NOMO-1 treated with dmso at 0.1 percent for 144 hours (cell line): ENCODE measurements at regions not wholly inside any gene's neighbourhood (a gene's known extent, or its start where the extent isn't known, plus 50 kb on each side); places are given as distances from the start of the nearest gene placed in this dataset.

ENCODE experiments used
- DNase-seq: peaks from one replicate; lab custom pipeline; 2025; ENCODE audit not compliant: unreplicated experiment; lab: John Stamatoyannopoulos, UW

DNA sequence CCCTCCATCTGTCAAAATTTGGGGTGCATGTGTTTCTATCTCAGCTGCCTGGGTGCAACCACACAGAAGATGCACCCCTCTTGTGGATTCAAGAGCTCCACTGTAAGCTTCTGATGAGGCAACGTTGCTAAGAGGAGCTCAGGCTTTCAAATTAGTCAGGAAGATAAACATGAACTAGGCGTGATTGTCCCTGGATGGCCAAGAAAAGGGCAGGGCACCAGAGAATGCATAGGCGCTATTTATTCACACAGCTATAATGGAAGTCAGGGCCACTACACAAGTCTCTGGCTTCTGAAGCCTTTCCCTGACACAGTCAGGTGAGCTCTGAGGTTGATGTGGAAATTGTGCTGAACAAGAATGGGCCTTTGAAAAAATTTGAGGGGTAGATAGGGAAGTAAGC, 1466.0 kb upstream of the CELF4 start:
- no peak for DNase-seq

DNA sequence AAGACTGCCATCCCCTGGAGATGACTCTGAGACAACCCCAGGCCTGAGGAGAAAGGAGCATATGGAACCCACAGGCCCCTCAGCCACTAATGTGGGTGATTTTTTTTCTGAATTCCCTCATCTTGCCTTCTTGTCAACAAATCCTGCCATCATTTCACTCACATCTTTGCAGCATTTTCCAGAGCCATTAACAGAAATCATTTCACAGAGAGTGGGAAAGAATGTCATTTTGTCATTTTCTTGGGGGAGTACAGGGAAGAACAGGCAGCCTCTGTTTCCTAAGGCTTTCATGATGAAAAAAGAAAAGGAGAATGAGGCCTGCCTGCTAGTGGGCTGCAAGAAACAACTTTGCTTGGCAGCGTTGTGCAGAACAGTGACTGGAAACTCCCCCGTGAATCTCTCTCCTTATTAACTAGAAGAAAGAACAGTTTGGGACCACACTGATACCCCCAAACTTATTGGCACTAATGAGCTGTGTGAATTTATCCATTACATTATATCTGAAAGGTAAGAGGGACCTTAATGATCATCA, 1464.6 kb upstream of the CELF4 start:
- no peak for DNase-seq

DNA sequence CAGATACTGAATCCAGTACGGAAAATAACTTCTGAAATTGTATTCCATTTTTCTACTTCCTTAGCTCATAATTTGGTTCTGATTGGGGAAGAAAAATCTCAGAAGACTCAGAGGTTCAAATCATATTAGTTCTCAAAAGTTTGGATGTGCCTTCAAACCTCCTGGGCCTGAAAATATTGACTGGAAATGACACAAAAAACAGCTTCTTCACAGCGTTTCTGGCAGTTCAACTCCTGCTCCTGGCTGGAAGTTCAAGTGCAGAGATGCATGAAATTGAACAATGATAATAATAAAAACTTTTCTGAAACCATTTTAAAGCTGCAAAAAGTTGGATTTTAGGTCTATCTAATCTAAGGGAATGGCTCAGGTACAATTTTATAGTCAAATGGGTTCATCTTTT, 1459.9 kb upstream of the CELF4 start:
- DNase-seq, result no peak

DNA sequence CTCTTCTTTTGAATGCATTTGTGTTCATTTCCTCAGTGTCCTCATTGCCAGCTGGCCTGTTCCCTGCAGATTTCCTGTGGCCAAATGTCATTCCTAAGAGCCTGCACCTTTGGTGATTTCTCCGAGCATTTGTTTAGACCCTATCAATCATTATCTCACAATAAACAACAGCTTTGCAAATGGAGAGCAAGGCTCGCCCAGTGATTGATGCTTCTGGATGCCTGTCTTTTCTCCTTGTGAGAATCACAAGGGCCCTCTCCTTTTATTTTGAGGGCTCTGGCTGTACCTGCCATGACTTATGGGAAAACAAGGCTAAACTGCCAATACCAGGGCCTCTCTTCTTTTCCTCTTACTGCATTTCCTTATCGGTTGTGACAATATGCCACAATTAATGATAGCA, 1454.4 kb upstream of the CELF4 start:
- no peak for DNase-seq

DNA sequence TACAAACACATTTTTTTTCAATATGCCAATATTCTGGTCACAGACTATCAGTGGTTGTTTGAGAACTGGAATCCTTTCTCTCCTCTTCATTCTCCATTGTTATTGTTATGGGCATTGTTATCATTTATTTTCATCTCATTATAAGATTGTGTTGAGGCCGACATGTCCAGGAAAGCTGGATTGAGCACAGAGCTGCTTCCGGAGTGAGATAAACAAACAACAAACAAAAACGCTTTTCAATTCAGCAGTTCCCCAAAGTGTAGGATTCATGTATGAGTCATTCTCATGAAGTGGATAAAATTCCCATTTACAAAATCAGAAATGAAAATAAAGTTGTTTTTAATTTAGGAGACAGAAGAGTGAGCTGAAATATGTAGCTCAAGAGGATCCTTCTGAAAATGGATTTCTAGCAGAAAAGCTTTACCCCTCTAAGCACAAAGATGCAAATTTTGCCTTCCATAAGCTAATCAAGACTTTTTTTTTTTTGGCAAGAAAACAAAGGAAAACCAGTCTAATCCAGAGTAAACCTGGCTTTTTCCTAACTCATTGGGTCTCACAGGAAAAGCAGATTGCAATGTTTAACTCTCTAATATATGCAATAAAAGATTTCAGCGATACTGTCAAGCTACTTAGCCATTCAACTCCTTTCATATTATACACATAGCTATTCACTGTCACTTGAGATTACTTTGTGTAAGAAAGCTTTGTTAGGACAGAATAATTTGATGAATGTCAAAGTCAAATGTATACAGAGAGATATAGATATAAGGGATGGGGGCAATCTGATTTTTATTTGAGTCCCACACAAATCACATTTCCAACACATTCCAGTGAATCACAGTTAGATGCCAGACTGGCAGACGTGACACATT, 1441.7 kb upstream of the CELF4 start:
- no peak for DNase-seq

DNA sequence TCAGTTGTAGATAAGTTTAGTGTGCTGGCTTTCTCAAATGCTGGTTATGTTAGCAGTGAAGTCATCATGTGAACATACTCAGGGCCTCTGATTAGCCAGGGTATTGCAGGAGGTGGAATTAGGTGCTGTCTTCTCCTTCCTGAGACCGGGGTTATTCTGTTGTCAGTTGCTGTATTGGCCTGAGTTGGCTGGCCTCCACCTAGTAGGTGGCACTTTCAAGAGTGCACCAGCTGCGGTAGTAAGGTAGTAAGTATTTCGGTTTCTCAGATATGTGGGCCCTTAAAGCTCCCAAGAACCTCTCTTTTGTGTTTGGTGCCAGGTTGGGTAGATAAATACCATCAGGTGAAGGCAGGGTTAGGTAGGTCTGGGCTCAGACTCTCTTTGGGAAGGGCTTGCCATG, 1430.5 kb upstream of the CELF4 start:
- DNase-seq, result no peak

DNA sequence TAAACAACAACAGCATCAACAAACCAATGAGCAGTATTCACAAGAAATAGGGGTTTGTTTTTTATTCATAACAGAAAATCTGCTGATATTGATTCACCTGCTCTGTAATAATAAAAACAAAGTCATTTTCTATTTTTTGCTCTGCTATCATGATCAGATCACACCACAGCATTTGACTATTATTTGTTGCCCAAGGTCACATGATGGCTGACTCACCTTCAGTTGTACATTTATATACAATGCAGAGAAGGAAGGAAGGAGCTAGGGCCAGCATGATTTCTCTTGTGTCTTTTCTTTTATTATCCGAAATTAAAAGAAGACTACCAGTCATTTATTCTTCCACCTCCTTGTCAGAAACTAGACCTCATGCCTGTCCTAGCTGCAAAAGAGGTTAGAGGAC, 1427.7 kb upstream of the CELF4 start:
- no peak for DNase-seq

DNA sequence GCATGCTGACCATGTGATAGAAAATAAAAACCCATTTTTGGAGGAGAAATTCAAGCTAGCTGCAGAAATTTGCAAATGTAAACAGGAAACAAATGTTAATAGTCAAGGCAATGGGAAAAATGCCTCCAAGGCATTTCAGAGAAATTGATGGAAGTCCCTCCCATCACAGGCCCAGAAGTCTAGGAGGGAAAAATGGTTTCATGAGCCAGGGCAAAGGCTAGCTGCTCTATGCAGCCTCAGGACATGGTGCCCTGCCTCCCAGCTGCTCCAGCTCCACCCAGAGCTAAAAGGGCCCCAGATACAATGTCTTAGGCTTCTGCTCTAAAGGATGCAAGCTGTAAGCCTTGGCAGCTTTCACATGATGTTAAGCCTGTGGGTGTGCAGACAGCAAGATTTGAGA, 1419.4 kb upstream of the CELF4 start:
- DNase-seq, result no peak

DNA sequence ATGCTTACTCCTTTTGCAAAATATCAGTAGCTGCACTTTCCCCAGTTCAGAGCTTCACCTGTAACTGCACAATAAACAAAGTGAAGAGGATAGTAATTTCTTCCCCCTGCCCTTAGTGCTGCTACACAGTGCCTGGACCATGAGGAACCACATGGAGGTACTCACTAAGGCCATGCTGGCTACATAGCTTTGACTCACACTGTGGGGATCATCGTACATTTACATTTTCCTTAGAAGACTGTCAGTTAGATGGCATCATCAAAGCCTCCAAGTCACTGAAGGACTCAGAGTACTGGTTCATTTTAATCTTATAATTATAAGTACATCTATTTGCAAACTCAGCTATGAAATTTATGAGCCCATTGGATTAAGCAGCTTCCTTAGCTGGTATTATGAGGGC, 1416.5 kb upstream of the CELF4 start:
- no peak for DNase-seq

DNA sequence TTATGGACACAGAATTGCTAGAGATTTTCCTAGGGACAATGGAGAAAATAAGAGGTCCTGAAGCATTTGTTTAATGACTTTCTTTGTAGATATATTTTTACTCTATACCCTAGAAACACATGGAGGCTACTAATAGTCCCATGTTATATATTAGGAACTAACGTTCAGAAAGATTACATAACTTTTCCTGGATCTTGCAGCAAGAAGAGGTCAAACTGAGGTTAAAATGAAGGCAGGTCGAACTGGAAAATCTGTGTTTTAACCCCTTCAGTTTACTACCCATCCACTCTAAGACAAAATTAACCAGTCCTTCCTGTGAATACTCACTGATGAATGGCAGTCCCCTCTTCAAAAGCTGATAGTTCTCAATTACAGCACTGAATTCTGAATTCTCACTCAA, 1415.8 kb upstream of the CELF4 start:
- DNase-seq, result no peak

DNA sequence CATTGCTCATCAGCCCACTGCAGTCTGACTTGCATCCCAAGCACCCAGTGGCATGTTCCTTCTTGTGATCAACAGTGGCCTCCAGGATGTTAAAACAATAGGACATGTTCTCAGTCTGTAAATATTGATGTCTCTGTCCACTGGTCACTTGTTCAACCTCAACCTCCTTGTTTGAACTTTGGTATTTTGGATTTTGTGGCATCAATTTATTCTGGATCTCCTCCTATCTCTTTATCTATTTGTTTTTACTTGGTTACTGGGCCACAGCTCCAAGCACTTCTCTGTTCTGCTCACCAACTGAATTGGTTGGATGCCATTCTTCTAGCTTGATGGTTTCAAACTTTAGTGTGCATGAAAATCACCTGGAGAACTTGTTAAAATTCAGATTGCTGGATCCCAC, 1414.8 kb upstream of the CELF4 start:
- no peak for DNase-seq

DNA sequence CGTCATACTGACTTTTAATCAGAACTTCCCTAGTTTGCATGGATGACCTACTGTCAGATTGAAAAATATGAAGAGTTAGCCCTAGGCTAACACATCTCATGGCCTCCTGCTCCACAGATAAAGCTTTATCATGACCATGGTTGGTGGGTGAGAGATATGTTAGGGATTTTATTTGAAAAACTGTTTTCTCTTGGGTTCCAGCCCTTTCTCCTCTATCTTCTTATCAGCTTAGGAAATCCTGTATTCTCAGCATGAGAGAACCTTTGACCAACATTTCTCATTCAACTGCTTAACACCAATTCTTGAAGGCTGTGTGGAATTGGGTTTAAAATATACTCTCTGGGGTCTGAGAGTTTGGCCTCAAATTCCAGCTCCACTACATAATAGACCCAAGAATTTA, 1407.0 kb upstream of the CELF4 start:
- no peak for DNase-seq

DNA sequence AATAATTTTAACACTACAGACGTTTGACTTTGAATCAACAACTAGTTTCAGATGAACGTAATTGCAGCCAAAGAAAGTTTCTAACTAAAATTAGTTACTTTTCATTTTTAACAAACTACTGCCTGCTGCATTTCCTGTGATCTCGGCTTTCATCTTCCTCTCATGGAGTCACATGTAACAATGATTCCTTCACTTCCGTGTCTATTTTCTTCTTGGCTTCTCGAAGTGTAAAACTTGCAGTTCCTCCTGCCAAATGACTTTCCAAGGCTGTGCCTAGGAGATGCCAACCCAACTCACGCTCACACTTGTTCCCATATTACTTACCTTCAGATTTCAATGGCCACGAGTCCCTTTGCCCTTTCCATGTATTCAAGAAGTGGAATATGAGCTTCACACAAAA, 1406.3 kb upstream of the CELF4 start:
- no peak for DNase-seq

DNA sequence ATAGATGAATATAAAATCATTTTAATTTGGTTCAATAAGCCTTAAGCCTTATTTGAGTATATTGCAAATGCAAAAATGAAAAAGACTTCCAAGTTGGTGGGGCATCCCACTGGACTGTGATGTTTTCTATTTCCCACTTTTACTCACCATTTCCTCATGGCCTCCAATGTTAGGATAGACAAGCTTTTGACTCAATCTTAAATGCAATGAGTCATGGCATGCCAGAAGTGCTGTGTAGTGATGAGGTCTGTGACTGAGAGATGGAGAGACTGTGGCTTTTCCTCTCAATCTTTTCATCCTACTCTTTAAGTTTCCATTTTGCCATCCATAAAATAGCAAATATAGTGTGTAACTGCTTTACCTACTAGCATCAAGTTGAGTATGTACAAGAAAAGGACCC, 1401.2 kb upstream of the CELF4 start:
- no peak for DNase-seq

DNA sequence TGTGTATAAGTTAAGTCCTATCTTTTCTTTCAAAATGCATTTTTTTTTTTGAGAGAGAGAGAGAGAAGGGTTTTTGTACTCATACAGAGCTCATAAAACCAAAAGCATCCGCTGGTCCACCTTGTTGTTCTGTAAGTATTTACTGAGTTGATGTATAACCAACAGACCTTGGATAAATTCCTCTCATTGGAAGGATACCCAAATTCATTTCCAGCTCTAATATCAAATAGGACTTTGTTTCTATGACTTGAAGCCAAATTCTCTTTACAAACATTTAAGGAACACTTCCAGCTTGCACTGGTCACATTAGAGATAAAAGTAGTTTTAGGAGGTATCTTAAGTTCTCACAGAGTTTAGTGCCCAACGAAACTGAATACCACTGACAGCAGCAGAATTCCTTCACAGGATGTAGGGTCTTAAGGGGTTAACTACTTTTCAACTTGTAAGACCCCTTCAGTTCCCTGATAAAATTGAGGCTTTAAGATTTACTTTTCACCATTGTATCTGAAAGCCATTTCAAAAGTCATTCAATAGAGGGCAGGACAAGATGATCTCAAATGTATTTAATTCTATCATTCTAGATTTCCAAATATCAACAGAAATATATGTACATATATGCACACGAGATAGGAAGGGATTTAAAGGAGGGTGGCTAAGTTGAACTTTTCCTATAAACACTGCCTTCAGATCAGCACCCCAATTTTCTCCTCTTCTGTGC, 1398.5 kb upstream of the CELF4 start:
- no peak for DNase-seq

DNA sequence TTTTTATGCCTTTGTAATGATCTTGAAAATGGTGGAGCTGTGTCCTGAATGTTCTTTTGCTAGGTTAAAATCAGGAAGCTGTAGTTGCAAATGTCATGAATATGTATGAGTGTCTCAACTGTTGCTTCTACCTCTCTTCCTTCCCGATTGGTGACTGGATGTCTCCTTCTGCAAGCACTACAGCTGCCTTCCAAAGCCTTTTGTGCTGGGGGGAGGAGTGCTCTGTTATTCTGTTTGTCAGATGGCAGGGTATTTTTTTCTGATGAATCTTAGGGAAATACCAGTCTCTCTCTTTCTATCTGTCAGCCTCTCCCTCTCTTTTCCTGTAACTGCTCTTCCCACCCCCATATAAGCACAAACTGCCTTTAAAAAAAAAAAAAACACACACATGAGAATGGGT, 1396.3 kb upstream of the CELF4 start:
- no peak for DNase-seq

DNA sequence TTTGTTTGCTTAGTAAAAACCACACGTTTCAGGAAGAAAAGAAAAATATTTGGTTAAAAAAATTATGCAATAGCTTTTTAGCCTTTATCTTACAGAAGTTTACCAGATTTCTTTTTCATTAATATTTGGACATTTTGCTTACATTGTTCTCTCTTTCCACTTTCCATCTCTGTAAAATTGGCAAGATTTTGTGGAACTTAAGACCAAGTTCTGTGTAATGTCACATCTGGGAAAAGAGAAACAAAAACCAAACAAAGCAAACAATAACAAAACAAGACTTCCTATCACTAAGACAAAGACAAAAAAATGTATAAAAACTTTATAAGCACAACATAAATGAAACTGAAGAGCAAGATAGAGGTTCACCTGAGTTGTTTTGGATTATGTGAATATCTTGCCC, 1392.1 kb upstream of the CELF4 start:
- DNase-seq, result no peak

DNA sequence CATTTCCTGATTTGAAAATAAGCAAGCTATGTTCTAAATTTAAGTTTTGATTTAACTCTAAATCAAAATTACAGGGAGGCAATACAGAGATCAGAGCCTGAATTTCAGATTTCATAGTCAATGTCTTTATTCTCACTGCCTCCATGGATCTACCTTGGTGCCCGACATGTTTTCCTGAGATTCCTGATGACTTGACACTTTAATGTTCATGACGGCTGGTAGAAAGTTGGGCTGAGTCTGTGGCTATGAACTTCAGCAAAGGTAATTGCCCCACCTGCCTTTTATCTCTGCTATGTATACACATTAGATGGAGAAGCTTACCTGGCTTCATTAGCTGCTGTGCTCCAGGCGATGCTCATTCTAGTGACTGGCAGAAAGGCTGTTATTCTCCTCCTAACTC, 1390.5 kb upstream of the CELF4 start:
- DNase-seq, result no peak

DNA sequence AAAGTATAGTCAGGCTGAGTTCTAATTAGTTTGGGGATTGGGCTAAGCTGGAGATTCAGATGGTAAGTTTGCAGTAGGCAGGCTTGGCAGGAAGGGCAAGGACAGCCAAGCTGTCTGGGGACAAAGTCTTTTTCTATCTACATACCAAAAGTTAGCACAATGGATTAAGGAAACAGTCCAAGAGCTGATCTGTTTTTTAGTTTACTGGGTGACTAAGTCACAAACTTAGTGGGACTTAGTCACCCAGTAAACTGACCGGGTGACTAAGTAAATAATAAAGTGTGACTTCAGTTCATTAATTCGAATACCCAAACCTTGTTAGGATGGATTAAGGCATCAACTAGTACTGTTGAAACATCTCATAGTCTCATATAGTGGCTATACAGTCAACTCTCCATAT, 1386.0 kb upstream of the CELF4 start:
- no peak for DNase-seq

DNA sequence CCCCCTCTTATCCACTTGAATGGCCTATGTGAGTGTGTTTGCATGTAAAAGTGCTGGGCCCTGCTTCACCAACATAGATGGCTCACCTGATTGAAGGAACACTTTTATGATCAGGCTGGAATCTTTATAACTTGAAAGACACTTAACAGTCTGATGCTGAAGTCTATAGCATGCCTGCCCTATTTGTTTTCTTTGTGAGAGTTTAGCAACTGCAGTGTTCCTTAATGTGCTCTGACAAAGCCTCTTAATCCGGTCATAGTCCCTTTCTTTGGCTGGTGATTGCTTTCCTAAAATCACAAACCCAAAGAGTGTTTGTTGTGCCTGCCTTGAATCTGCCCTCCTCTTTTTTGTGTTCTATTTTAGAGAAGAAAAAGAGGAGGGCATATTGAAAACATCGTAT, 1382.8 kb upstream of the CELF4 start:
- DNase-seq, result no peak

DNA sequence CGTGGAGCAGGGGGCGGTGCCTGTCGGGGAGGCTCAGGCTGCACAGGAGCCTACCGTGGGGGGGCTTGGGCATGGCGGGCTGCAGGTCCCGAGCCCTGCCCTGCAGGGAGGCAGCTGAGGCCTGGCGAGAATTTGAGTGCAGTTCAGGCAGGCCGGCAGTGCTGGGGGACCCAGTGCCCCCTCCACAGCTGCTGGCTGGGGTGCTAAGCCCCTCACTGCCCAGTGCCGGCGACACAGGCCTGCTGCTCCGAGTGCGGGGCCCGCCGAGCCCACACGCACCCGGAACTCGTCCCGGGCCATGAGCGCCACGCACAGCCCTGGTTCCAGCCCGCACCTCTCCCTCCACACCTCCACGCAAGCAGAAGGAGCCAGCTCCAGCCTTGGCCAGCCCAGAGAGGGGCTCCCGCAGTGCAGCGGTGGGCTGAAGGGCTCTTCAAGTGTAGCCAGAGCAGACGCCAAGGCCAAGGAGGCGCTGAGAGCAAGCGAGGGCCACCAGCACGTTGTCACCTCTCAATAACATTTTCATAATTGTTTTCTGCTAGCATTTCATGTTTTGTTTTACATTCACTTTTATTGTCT, 1378.9 kb upstream of the CELF4 start:
- no peak for DNase-seq
